Endothelial cell of umbilical vein (primary cell): ENCODE measurements at regions not wholly inside any gene's neighbourhood (a gene's known extent, or its start where the extent isn't known, plus 50 kb on each side); places are given as distances from the start of the nearest gene placed in this dataset.

Source experiments
- BruUV-seq: library from RNA; stranded (reverse); fragments of 400-500 nt; replicated peaks from 2 replicates; lab custom pipeline; 2021; lab: Mats Ljungman, UMichigan
- CTCF ChIA-PET: fragments of 300-600, 350-600 bp; sonication (Branson Sonifier 250); formaldehyde crosslinking; loops from one replicate; lab custom pipeline; 2021; ENCODE audit warnings: antibody characterized with exemption, inconsistent platforms; lab: Charles Lee
- POLR2A ChIA-PET: fragments of 300-600, 350-600 bp; sonication (Branson Sonifier 250); formaldehyde crosslinking; loops from one replicate; lab custom pipeline; 2021; ENCODE audit warnings: antibody characterized with exemption, inconsistent platforms; lab: Charles Lee
- DNase-seq: peaks from one replicate; pipeline ENCODE4 v3.0.0-alpha.2; 2011; ENCODE audit warnings: low read depth, low spot score
- FAIRE-seq: peaks from 2 replicates; lab custom pipeline; 2011; peaks lifted over from hg19 to GRCh38; lab: Jason Lieb, UNC
- H2AFZ ChIP-seq: 2 replicates; pipeline ENCODE4 v1.6.0; 2012; ENCODE audit warnings: low read depth, low read length, control low read depth, inconsistent platforms
- H3K27ac ChIP-seq: 2 replicates; pipeline ENCODE4 v1.5.1; 2011; ENCODE audit warnings: low read depth, mild to moderate bottlenecking, control low read depth, low read length, moderate library complexity; ENCODE audit not compliant: insufficient read depth
- H3K27me3 ChIP-seq, 2 experiments: 2 replicates each; pipeline versions ENCODE4 v1.6.0 to v1.6.1; 2011; ENCODE audit warnings: low read length in 2 of 2, mixed read lengths in 1 of 2; ENCODE audit not compliant: control insufficient read depth in 2 of 2, insufficient read depth in 2 of 2
- H3K36me3 ChIP-seq, 2 experiments: 2 replicates in 1 of 2; 3 replicates in 1 of 2; pipeline ENCODE4 v1.5.1; 2011; ENCODE audit warnings: low read length in 2 of 2, mild to moderate bottlenecking in 1 of 2, moderate library complexity in 1 of 2; ENCODE audit not compliant: control insufficient read depth in 2 of 2, insufficient read depth in 2 of 2; ENCODE audit errors: extremely low read depth in 1 of 2
- H3K4me1 ChIP-seq: 3 replicates; pipeline ENCODE4 v1.5.1; 2011; ENCODE audit warnings: mild to moderate bottlenecking, low read length; ENCODE audit not compliant: control insufficient read depth, insufficient read depth; ENCODE audit errors: extremely low read depth
- H3K4me2 ChIP-seq: 2 replicates; pipeline ENCODE4 v1.6.1; 2011; ENCODE audit warnings: low read length, control low read depth, mixed read lengths; ENCODE audit not compliant: insufficient read depth
- H3K4me3 ChIP-seq, 3 experiments: fragments of 200-600 bp in 1 of 3; sonication (generic), shearing (Covaris generic) in 1 of 3; replicated peaks in 1 of 3; 2 replicates each; pipeline ENCODE4 v1.5.1; 2011 to 2016; ENCODE audit warnings: control low read depth in 3 of 3, low read length in 3 of 3, mild to moderate bottlenecking in 2 of 3, inconsistent platforms in 1 of 3, low read depth in 1 of 3, moderate library complexity in 1 of 3; ENCODE audit not compliant: insufficient read depth in 1 of 3
- H3K79me2 ChIP-seq: 2 replicates; pipeline ENCODE4 v1.6.0; 2012; ENCODE audit warnings: low read length, inconsistent platforms; ENCODE audit not compliant: control insufficient read depth, insufficient read depth
- H3K9ac ChIP-seq: replicated peaks from 2 replicates; pipeline ENCODE3; 2011; ENCODE audit warnings: low read length, control low read depth; ENCODE audit not compliant: insufficient read depth; ENCODE audit errors: extremely low read depth
- H3K9me1 ChIP-seq: replicated peaks from 3 replicates; pipeline ENCODE4 v1.6.0; 2011; ENCODE audit warnings: mild to moderate bottlenecking, low read length; ENCODE audit not compliant: control insufficient read depth, insufficient read depth; ENCODE audit errors: extremely low read depth
- H3K9me3 ChIP-seq: replicated peaks from 2 replicates; pipeline ENCODE4 v1.5.1; 2012; ENCODE audit warnings: low read length, inconsistent platforms; ENCODE audit not compliant: control insufficient read depth, insufficient read depth
- H4K20me1 ChIP-seq: replicated peaks from 2 replicates; pipeline ENCODE3; 2011; ENCODE audit warnings: mild to moderate bottlenecking, low read length; ENCODE audit not compliant: control insufficient read depth, insufficient read depth; ENCODE audit errors: extremely low read depth
- CTCF ChIP-seq, 2 donors: IDR thresholded peaks; 1 replicate in 1 of 2; 2 replicates in 1 of 2; pipeline ENCODE4 v1.5.1; 2011; ENCODE audit warnings: low read length in 2 of 2, mild to moderate bottlenecking in 2 of 2, moderate library complexity in 2 of 2, control low read depth in 1 of 2, inconsistent platforms in 1 of 2, low read depth in 1 of 2; ENCODE audit not compliant: insufficient read depth in 1 of 2; ENCODE audit errors: extremely low read depth in 1 of 2
- EZH2 ChIP-seq: IDR thresholded peaks from 2 replicates; pipeline ENCODE4 v1.6.1; 2012; ENCODE audit warnings: borderline replicate concordance, low read depth, mild to moderate bottlenecking, moderate library complexity, low read length, inconsistent platforms; ENCODE audit not compliant: severe bottlenecking
- FOS ChIP-seq: IDR thresholded peaks from 2 replicates; pipeline ENCODE4 v1.6.1; 2011; ENCODE audit warnings: mild to moderate bottlenecking, low read length, moderate library complexity, borderline replicate concordance; ENCODE audit not compliant: insufficient read depth
- GATA2 ChIP-seq: IDR thresholded peaks from 2 replicates; pipeline ENCODE4 v1.7.0; 2011; ENCODE audit warnings: low read depth, mild to moderate bottlenecking, moderate library complexity, mixed read lengths, low read length; ENCODE audit not compliant: insufficient read length, insufficient read depth
- JUN ChIP-seq: IDR thresholded peaks from 2 replicates; pipeline ENCODE4 v1.6.1; 2011; ENCODE audit warnings: borderline replicate concordance, low read depth; ENCODE audit not compliant: insufficient read length, insufficient read depth
- MAX ChIP-seq: IDR thresholded peaks from 2 replicates; pipeline ENCODE4 v1.6.1; 2011; ENCODE audit not compliant: insufficient read depth, insufficient read length
- MYC ChIP-seq: IDR thresholded peaks from one replicate; pipeline ENCODE4 v1.6.1; 2011; ENCODE audit warnings: mild to moderate bottlenecking, low read depth, low read length
- POLR2A ChIP-seq: IDR thresholded peaks from 2 replicates; pipeline ENCODE4 v1.6.1; 2012; ENCODE audit warnings: low read depth, mild to moderate bottlenecking, control low read depth, low read length
- POLR2AphosphoS5 ChIP-seq: IDR thresholded peaks from 2 replicates; pipeline ENCODE4 v1.6.1; 2012; ENCODE audit warnings: low read depth, mild to moderate bottlenecking, control low read depth, low read length, moderate library complexity; ENCODE audit not compliant: insufficient read depth
- dilution Hi-C: fragments of 300-500 bp; cut with MboI; formaldehyde crosslinking; loops from one replicate; pipeline ENCODE4 v1.15.0; 2019; ENCODE audit warnings: low sequenced_read_pairs; ENCODE audit not compliant: extremely low pct_ligation_motif_present
- intact Hi-C: fragments of 100-400 bp; cut with micrococcal nuclease; formaldehyde crosslinking; loops from one replicate; pipeline ENCODE4 v1.10.0; 2022

- FAIRE-seq (no peak), DNase-seq (no peak)
- intact Hi-C loops = loop anchor here (10.0 kb wide), 1 partner anchor 726 kb away; no protein-coding TSS in a partner anchor
- no peak overlapping the region for H2AFZ ChIP-seq
- H3K4me2 ChIP-seq = no peak overlapping the region
- H3K9me1 ChIP-seq = no peaks in the 10 kb centered on the region
- no peaks in the 10 kb centered on the region for H3K27me3 ChIP-seq
- ChIA-PET POLR2A (no interaction called here), CTCF (no interaction called here)
- H3K27ac ChIP-seq = no peak overlapping the region
- no peaks in the 10 kb centered on the region for H3K79me2 ChIP-seq
- dilution Hi-C loops = no loop called here
- TF ChIP-seq MAX = no peak
- TF ChIP-seq POLR2AphosphoS5 = no peak
- no peak for TF ChIP-seq POLR2A
- TF ChIP-seq JUN = no peak
- TF ChIP-seq MYC = no peak
- no peak for TF ChIP-seq CTCF (IDR thresholded peaks at IDR 0.05; ENCODE audit: extremely low read depth in 1 of 2, insufficient read depth in 1 of 2, low read depth in 1 of 2, low read length in 2 of 2)
- no peak for TF ChIP-seq GATA2
- no peak for TF ChIP-seq EZH2
- TF ChIP-seq FOS = no peak
- no peaks in the 10 kb centered on the region for H4K20me1 ChIP-seq
- no peaks in the 10 kb centered on the region for H3K4me1 ChIP-seq
- BruUV-seq = no TSS peak
- no peak overlapping the region for H3K9ac ChIP-seq
- no peaks in the 10 kb centered on the region for H3K36me3 ChIP-seq
- no peaks in the 10 kb centered on the region for H3K9me3 ChIP-seq
- no peak overlapping the region for H3K4me3 ChIP-seq
These were observed 193.3 kb downstream of the ANKRD50 start for GRCh38 chr4:124519196-124519595.
